NCI-H2029 treated with DMSO at 0.1 percent for 48 hours (cell line): ENCODE measurements at regions not wholly inside any gene's neighbourhood (a gene's known extent, or its start where the extent isn't known, plus 50 kb on each side); places are given as distances from the start of the nearest gene placed in this dataset.
"Not testable (repeated sequence)": the region's sequence is repeated elsewhere in the genome, so short reads cannot be mapped to it uniquely, and the experiment has no call there.

ENCODE experiments used
- DNase-seq: peaks from one replicate; lab custom pipeline; 2025; lab: John Stamatoyannopoulos, UW

DNA sequence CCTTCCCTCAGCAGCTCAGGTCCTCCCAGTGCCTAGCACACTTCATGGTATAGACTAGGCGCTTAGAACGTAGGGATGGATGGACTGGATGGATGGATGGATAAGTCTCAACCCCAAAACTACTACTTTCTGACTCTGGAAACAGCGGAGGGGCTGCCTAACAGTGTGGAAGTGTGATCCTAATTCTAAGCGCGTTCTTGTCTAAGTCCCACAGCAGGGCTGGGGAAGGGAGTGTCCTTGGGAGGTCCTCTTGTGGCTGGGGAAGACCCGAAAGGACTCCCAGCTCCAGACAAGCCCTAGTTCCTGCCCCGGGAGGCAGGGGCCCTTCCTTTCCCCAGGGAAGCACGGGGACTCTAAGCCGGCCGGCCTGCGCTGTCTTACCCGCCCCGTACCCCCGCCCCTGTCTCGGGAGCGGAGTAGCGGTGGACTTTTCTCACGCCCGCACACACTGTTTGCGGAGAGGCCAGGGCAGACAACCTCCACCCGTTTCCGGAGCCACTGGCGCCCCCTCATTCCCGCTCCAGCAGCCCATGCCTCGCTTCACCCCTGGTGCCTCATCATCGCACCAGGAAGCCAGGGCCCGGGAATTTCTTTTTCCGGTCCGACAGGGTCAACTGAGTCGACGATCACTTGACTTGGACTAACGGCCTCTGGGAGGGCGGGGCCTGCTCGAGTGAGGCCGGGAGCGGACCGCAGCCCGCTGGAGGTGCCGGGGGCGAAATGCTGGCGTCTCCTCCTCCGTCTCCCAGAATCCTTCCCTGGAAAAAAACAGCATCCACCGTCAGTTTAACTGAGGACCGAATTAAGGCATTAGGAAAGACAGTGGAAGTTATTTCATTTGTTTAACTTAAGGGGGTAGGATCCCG lies 133.3 kb downstream of the TBC1D2B start:
- DNase-seq: peak; percentile 8

DNA sequence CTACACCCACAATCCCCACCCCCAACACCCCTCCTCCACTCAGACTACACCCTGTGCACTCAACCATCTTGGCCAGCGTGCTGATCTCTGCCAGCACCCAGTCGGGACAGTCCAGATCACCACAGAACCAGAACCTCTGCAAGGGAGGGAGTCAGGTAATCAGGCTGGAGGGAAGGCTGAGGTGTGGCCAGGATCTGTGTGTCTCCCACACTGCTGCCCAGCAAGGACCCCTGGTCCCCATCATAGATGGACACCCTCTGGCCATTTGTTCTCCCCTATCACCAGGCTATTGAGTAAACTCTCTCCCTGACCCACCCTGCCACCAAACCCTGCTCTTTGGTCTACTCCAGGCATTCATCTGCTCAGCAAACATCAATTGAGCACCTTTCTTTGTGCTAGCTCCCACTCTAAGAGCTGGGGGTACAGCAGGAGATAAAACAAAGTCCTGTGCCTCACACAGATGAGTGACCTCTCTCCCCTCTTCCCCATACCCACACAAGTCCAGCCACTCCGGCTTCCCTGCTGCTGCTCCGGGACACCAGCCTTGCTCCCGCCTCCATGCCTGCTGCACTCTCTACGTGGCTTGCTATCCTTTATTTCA lies 134.8 kb downstream of the TBC1D2B start:
- DNase-seq: no peak

DNA sequence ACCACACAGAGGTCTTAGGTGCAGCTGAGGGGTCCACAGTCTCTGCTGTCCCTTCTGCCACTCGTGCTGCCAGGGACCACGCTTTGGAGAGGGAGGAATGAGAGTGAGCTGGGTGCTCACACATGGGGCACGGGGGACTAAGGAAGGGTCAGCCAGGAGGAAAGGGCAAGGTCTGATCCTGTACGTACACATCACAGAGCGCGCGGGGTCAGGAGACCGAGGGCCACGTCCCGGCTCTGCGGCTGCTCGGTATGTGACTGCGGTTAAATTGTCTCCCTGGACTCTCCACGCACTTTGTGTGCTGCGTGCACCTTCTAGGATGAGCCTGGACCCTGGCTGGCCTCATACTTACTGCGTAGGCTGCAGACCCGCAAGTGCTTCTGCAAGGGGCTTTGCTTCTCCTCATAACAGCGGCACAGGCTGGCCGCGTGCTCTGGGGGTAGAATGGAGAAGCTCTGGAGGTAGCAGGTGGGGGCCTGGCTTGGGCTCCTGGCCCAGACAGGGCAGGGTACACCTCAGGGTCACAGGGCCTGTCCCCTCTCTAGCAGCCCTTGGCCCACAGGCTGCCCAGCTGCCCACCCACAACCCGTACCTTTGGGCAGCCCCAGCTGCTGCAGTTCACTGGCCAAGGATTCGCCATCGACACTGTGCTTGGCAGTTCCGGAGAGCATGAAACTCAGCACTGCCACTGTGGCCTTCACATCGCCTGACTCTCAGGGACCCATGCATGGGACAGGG lies 136.3 kb downstream of the TBC1D2B start:
- DNase-seq: not testable (repeated sequence)

DNA sequence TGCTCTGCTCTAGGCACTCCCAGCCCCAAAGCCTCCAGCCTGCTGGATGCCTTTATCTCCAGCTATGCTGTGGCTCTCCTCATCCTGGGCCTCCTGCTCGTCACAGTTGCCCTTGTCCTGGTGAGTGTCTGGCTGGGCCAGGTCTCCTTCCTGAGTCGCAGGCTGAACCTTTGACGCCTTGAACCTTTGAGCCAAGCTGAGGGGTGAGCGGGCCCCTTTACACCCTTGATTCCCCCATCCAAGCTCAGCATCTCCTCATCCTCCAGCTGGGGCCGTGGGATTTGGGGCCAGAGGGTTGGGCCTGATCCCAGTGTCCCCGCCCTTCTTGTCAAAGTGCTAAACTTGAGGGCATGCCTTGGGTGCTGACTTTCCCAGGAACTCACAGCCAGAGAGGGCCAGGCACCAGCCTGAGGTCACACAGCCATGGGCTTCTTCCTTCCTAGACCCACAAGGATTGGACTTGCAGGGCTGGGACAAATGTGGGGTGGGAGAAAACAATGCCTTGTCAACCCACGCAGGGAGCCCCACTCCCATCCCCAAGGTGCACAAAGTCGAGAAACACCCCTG lies 137.0 kb downstream of the TBC1D2B start:
- no peak for DNase-seq

DNA sequence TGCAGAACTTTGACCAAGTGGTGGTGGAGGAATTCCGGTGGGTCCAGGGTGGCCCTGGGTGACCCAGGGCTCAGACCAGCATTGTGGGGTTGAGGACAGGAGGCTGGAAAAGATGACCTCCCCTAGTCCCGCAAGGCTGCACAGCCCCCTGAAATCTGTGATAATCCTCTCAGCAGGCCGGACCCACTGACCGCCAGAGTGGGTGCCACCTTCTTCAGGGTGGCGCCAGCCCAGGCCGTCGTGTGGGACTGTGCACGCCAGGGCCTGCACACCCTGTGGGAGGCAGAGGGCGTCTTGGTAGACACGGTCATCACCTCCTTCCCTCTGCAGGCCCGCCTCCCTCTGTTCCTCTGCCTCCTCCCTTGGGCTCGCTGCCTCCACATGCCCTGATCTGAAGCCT lies 137.7 kb downstream of the TBC1D2B start:
- DNase-seq: no peak

DNA sequence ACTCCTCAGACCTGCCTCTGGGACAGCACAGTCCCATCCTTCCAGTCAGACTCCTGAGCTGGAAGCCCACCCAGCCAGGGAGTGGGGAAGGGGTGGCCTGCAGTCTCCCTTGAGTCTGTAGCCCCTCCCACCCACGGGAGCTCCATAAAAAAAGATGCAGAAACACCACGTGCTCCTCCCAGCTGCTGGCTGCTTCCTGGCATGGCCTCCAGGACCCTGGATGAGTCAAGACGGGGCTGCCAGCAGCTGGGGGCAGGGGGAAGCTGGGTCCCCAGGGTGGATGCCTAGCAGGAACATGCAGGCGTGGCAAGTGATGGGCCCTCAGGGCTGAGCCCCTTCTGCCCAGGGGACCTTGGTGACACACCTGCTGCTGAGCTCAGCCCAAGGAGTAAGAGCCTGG lies 138.5 kb downstream of the TBC1D2B start:
- not testable (repeated sequence) for DNase-seq

DNA sequence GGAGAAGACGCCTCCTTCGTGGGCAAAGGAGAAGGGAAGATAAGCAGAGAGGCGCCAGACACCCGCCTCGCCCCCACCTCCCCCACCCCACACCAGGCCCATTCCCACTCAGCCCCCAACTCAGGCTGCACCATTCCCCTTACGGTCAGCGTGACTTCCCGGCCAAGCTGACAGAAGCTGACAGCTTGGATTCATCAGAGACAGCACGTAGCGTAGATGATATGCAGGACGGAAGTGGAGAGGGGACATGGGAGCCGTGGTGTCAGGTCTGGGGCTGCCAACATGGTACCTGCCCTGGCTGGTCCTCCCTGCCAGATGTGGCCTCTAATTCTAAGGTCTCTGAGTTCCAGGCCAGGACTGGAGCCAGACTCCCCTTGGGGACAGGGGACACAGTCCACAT lies 139.0 kb downstream of the TBC1D2B start:
- DNase-seq: not testable (repeated sequence)

DNA sequence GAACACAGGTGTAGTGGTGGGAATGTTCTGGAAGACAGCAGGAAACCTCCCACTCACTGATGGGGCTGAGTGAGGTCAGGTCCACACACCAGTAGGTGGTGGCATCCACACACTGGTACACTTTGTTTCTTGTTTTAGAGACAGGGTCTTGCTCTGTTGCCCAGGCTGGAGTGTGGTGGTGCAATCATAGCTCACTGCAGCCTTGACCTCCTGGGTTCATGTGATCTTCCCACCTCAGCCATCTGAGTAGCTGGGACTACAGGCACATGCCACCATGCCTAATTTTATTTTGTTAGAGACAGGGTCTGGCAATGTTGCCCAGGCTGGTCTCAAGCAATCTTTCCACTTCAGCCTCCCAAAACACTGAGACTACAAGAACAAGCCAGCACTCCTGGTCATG lies 140.9 kb downstream of the TBC1D2B start:
- DNase-seq: not testable (repeated sequence)

DNA sequence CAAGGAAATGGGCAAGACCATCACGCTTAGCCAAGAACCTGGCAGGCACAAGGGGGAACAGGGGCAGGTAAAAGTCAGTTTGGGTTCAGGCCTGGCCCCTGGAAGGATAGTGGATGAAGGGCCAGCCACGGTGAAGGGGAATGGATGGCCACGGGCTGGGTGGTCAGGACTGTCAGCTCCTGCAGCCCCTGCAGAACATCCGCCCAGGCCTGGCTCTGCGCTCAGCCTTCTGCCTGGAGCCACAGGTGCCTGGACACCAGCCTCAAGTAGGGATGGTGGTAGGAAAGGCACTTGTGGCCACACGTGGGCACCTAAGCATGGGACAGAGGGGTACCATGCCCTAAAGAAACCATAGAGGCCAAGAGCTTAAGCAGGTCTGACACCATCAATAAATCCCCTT lies 143.0 kb downstream of the TBC1D2B start:
- DNase-seq: not testable (repeated sequence)

DNA sequence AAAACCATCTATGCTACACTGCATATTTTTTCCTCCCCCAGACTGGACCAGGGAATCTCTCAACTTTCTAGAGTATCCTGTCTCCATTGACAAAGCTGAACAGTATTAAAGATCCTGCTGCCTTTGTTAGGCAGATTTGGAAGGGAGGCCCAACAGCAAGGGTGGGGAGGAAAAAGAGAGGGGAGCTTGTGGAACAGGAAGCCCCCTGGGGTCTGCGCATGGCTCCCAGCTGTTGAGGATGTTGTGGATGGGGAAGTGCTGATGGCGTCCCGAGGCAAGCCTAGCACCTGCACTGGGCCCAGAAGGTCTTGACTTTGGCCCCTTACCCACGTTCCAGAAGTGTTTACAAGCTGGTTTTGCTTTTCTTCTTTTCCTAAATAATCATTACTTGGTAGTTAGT lies 146.6 kb downstream of the TBC1D2B start:
- not testable (repeated sequence) for DNase-seq

DNA sequence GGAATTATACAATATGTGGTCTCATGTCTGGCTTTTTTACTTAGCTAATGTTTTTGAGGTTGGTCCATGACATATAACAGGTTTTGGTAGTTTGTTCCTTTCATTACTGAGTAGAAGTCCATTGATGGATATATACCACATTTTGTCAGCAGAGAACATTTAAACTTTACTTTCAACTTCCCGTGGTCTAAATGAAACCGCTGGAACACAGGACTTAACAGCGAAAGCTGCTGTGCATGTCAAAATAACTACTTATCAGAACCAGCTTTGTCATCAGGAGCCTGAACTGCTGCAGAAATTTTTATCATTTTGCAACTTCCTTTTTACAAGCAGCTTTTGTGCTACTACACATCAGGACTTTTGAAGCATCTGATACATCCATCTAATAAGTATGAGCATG lies 147.0 kb downstream of the TBC1D2B start:
- not testable (repeated sequence) for DNase-seq

DNA sequence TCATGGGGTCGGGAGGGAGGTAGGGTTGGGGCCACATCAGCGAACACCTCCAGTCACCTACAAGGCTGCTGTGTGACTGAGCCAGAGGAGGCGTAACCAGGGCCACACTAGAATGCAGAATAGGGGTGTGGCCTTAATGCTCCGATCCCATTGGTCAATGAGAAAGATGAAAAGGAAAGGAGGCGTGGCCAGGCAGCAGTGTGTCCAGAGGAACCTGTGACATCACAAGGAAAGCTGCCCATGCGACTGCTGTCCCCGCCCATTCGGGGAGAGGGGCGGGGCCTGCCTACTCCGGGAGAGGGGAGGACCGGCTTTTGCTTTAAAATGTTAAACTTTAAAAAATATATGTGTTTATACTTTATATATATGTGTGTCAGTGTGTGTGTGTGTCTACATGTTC lies 150.7 kb downstream of the TBC1D2B start:
- DNase-seq: not testable (repeated sequence)

DNA sequence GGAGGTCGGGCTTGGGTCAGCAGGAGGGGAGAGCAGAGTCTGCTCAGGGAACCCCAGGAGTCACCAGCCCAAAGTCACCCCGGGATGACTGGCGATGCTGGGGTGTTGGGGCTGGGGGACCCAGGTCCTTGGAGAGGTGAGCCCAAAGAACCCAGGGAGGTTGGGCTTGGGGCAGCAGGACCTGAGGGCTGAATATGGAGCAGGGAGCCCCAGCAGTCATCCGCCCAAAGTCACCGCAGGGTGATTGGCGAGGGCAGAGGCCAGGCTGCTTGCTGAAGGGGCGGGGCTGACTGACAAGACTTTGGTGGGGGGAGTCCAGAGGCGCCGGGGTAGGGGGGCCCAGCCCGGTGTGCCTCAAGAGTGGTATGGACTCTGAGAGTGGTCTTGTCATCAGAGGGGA lies 151.2 kb downstream of the TBC1D2B start:
- not testable (repeated sequence) for DNase-seq

DNA sequence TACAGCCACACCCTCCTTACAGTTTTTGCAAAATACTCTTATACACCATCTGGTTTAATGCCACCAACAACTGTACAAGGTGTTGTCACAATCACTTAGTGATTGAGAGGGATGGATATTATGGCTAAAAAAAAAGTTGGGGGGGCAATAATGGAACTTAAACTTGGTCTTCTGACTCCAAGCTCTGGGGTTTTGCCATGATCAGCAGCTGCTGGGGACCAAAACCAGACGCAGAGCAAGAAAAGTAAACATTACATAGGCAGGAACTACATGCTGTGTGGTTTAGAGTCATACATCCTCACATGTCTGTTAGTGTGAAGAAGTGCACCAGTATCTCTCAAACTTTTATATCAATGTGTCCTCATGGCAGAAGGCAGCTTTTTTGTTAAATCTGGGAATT lies 152.4 kb downstream of the TBC1D2B start:
- not testable (repeated sequence) for DNase-seq

DNA sequence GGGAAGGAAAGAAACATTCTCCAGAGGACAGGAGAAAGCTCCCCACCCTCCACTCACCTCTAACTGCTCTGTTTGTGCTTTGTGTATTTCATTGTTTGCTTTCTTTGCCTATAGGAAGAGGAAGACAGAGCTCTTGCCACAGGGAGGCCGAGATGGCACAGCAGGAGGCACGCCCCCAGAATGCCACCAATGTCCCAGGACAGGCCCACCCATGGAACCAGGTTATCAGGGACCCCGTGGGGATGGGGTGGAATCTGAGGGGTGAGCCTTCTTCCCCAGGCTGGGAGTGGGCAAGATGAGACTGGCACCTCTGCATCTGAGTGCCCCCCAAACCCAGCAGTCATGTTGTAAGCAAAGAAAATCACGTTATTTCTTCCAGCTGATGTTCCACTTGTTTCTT lies 155.8 kb downstream of the TBC1D2B start:
- DNase-seq: no peak

DNA sequence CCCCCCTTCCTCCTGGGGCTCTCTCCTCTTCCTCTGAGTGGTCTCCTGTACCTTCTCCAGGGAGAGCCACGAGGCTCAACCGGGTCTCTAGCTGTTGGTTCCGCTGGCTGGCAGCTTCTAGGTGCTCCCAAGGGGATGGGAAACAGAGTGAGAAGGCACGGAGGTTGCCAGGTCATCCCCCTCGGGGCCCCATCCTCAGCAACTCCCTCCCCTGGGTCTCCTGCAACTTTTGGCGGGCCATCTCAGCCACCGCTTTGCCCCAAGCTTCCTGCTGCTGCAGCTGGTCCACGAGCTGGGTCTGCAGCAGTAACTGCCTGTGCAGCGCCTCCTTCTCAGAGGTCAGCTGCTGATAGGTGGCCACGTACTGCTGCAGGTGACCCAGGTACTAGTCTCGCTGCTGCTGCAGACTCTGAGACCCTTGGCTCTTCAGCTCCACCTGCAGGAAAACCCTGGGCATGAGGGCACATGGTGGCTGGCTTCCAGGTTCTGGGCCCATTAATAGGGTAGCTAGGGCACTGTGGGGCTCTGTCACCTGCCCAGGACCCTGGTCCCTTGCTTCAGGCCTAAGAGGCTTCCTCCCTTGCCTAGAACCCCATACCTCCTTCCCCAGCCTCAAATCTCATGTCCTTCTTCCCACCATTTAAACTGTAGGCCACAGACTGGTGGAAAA lies 160.4 kb downstream of the TBC1D2B start:
- DNase-seq: not testable (repeated sequence)

DNA sequence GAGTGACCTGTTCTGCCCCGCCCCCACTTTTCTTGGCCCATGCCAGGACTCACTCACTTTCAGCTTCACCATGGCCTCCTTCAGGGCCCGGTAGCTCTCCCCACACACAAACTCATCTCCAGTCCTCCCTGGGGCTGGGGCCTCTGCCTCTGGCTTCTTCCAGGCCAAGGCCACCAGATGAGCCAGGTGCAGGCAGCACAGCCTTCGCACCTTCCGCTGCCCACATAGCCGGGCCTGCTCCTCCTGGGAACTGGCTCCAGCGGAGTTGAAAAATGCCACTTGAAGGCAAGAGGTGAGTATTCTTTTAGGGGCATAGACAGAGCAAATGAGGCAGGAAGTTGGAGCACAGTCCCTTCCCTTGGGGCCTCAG lies 161.6 kb downstream of the TBC1D2B start:
- not testable (repeated sequence) for DNase-seq

DNA sequence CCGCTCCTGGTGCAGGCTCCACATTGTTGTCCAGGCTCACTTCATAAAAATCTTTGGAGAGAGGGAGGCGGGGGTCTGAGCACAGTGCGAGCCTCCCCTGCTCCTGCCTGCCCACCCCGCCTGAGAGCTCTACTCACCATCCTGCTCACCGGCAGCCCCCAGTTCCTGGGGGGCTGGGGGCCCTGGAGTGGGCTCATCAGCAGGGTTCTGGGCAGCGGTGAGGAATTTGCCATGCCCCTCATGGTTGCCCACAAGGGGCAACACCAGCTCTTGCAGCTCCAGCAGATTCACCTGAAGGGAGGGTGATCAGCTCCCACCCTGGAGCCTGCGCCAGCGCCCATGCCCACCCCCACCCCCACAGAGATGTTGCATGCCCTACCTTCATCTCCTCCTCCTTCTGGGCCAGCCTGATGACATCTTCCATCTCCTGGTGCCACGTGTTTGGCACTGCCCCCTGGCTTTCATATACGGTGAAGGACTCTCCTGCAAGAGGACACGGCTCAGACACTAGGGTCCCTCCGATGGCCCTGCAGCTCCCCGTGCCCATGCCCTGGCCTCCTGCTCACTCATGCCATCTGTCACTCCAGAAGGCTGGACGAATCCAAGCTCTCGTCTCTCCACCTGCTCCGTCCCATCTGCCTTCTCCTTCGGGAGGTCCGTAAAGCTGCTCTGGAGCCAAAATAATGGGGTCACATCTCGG lies 162.1 kb downstream of the TBC1D2B start:
- no peak for DNase-seq

DNA sequence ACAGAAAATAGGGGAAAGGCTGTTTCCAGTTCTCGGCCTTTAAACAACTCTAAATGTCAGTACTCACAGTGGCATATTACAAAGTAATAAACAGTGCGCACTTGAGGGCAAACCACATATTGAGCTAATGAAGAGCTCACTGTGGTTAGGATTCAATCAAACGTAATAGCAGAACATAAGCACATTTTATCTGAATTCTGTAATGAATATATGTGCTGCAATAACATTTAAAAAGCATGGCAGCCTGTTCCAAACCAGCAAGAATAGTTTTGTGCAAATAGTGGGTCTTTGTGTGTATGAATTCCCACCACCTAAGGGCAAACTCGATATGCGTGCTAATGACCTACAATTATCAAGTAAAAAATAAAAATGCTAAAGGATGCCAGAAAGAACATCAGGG lies 163.0 kb downstream of the TBC1D2B start:
- DNase-seq: not testable (repeated sequence)

DNA sequence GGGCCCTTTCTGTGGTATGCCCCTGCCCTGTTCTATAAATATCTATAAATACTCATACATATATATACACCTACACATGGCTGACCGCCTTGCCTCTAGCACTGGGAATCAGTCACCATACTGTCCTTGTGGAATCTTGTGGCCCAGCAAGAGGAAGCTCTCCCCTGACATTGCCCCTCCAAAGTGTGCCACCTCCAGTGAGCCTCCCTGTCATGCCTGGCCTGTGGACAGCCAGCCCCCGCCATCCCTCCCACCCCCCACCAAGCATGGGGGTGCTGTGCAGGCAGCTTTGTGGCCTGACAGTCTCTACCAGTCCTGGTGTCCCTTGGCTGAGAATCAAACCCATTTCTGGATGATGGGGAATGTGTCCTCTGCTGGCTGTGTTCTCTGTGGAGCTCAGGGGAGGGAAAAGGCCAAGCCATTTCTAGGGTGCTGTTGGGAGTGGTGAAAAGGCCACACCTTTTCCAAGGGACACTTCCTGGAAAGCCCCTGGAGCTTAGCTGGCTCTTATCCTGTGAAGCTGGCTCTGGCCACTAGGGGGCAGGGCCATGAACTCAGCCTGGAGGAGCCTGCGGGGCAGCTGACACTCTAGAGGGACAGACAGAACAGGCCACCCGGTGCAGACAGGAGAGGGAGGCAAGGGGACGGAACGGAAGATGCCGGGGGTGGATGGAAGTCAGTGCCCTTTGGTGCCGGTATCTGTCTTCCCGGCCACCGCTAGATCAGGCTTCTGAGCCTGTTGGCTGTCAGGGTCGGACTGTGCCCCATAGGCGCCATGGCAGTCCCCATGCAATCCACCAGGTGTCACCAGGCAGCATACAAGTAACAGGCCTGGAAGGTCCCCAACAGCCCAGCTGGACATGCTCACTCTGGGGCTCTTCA lies 167.2 kb downstream of the TBC1D2B start:
- not testable (repeated sequence) for DNase-seq
